K562 (cell line): ENCODE measurements at regions not wholly inside any gene's neighbourhood (a gene's known extent, or its start where the extent isn't known, plus 50 kb on each side); places are given as distances from the start of the nearest gene placed in this dataset.

Experiments used
- ATAC-seq: fragments of 200-7000 bp; cut with Tn5 transposase; 3 replicates; pipeline ENCODE4 v1.9.1; 2020; ENCODE audit warnings: moderate library complexity
- BruUV-seq: library from RNA; stranded (reverse); fragments of 400-500 nt; replicated peaks from 2 replicates; lab custom pipeline; 2021; lab: Mats Ljungman, UMichigan
- CTCF ChIA-PET: fragments of 300-600 bp; formaldehyde crosslinking; extraction: SDS; loops from one replicate; lab custom pipeline; 2021; ENCODE audit warnings: low intra/inter-chr PET ratio; lab: Yijun Ruan, JAX
- POLR2A ChIA-PET: fragments of 300-600, 350-650 bp; sonication (Branson Sonifier 250); formaldehyde crosslinking; extraction: SDS; loops from one replicate; lab custom pipeline; 2021; ENCODE audit warnings: antibody characterized with exemption, inconsistent platforms; lab: Yijun Ruan, JAX
- DNase-seq, 4 experiments: peaks; one replicate each; pipeline versions ENCODE4 v3.0.0 to v3.0.0-alpha.2; 2011 to 2018; ENCODE audit warnings: low spot score in 3 of 4, mixed read lengths in 3 of 4; ENCODE audit errors: extremely low read depth in 1 of 4
- FAIRE-seq: peaks from 2 replicates; lab custom pipeline; 2011; peaks lifted over from hg19 to GRCh38; lab: Jason Lieb, UNC
- H2AFZ ChIP-seq: 2 replicates; pipeline ENCODE4 v1.6.0; 2011; ENCODE audit warnings: low read depth, low read length, control low read depth, inconsistent platforms
- H3K27ac ChIP-seq: fragments of 200-600 bp; 3 replicates; pipeline ENCODE4 v1.8.0; 2011; ENCODE audit warnings: low read depth, mild to moderate bottlenecking, control low read depth, inconsistent platforms, low read length, moderate library complexity, mixed read lengths; ENCODE audit errors: extremely low read depth
- H3K27me3 ChIP-seq, 2 experiments: fragments of 300-600 bp in 1 of 2; 2 replicates in 1 of 2; 3 replicates in 1 of 2; pipeline versions ENCODE4 v1.6.0 to v1.8.0; 2011; ENCODE audit warnings: inconsistent platforms in 2 of 2, low read length in 2 of 2, mild to moderate bottlenecking in 1 of 2, mixed read lengths in 1 of 2, moderate library complexity in 1 of 2; ENCODE audit not compliant: control insufficient read depth in 2 of 2, insufficient read depth in 2 of 2
- H3K36me3 ChIP-seq: fragments of 300-600 bp; 3 replicates; pipeline ENCODE4 v1.8.0; 2011; ENCODE audit warnings: mild to moderate bottlenecking, low read length, inconsistent platforms; ENCODE audit not compliant: control insufficient read depth, insufficient read depth
- H3K4me1 ChIP-seq, 2 experiments: fragments of 200-600 bp in 1 of 2; replicated peaks in 1 of 2; 2 replicates in 1 of 2; 3 replicates in 1 of 2; pipeline versions ENCODE4 v1.5.1 to v1.8.0; 2011; ENCODE audit warnings: inconsistent platforms in 2 of 2, low read length in 2 of 2, mild to moderate bottlenecking in 1 of 2, mixed read lengths in 1 of 2, moderate library complexity in 1 of 2; ENCODE audit not compliant: control insufficient read depth in 2 of 2, insufficient read depth in 2 of 2
- H3K4me2 ChIP-seq: 2 replicates; pipeline ENCODE4 v1.6.1; 2011; ENCODE audit warnings: low read length, control low read depth, inconsistent platforms, mixed read lengths; ENCODE audit not compliant: insufficient read depth
- H3K4me3 ChIP-seq: fragments of 200-600 bp; sonication (generic), shearing (Covaris generic); 2 replicates; pipeline ENCODE4 v1.5.1; 2016; ENCODE audit warnings: control low read depth, inconsistent platforms
- H3K79me2 ChIP-seq: fragments of 200-600 bp; 3 replicates; pipeline ENCODE4 v1.8.0; 2011; ENCODE audit warnings: low read length, inconsistent platforms; ENCODE audit not compliant: control insufficient read depth, insufficient read depth
- H3K9ac ChIP-seq, 2 experiments: 2 replicates each; pipeline versions ENCODE4 v1.6.0 to v1.6.1; 2011; ENCODE audit warnings: low read depth in 2 of 2, low read length in 2 of 2, control low read depth in 1 of 2, inconsistent platforms in 1 of 2, mild to moderate bottlenecking in 1 of 2, mixed read lengths in 1 of 2; ENCODE audit not compliant: insufficient read depth in 1 of 2
- H3K9me1 ChIP-seq: one replicate; pipeline ENCODE4 v1.6.0; 2011; ENCODE audit warnings: inconsistent platforms, mild to moderate bottlenecking, low read length, moderate library complexity; ENCODE audit not compliant: control insufficient read depth, insufficient read depth
- H3K9me3 ChIP-seq: replicated peaks from 2 replicates; pipeline ENCODE4 v1.5.1; 2011; ENCODE audit warnings: low read depth, low read length, inconsistent platforms; ENCODE audit not compliant: control insufficient read depth, insufficient read depth
- H4K20me1 ChIP-seq: replicated peaks from 2 replicates; pipeline ENCODE4 v1.6.1; 2011; ENCODE audit warnings: low read length, inconsistent platforms, mixed read lengths; ENCODE audit not compliant: control insufficient read depth, insufficient read depth
- BCL6 ChIP-seq: fragments of 250-450 bp; sonication (Bioruptor Pico); IDR thresholded peaks from 2 replicates; pipeline ENCODE4 v1.4.0; 2020
- DNMT1 ChIP-seq: fragments of 450-650 bp; IDR thresholded peaks from 2 replicates; pipeline ENCODE4 v1.6.1; 2016; ENCODE audit warnings: antibody characterized with exemption, mild to moderate bottlenecking
- ETS1 ChIP-seq: conservative IDR thresholded peaks from 2 replicates; pipeline ENCODE4 v1.6.1; 2011; ENCODE audit warnings: low read depth, mild to moderate bottlenecking, low read length; ENCODE audit not compliant: control insufficient read depth
- GTF2A2 ChIP-seq: IDR thresholded peaks from 2 replicates; pipeline ENCODE4 v1.6.1; 2016; ENCODE audit warnings: mild to moderate bottlenecking, missing genetic modification characterization, missing compliant biosample characterization
- GTF2E2 ChIP-seq: fragments of 200-800 bp; sonication (Bioruptor generic); IDR thresholded peaks from 2 replicates; pipeline ENCODE4 v1.6.1; 2016; ENCODE audit warnings: missing genetic modification characterization, missing compliant biosample characterization
- HNRNPL ChIP-seq: fragments of 200-400 bp; formaldehyde crosslinking; IDR thresholded peaks from 2 replicates; pipeline ENCODE4 v1.6.1; 2017; ENCODE audit warnings: low read depth, mild to moderate bottlenecking, low read length
- IRF2 ChIP-seq: sonication (generic); formaldehyde crosslinking; IDR thresholded peaks from 2 replicates; pipeline ENCODE4 v1.8.1; 2022; ENCODE audit warnings: mild to moderate bottlenecking, missing genetic modification reagents
- MEIS2 ChIP-seq: fragments of 450-650 bp; IDR thresholded peaks from 2 replicates; pipeline ENCODE4 v1.6.1; 2014; ENCODE audit warnings: mild to moderate bottlenecking; ENCODE audit not compliant: partially characterized antibody
- PRMT5 ChIP-seq: sonication (generic); formaldehyde crosslinking; IDR thresholded peaks from 2 replicates; pipeline ENCODE4 v1.5.0; 2020; ENCODE audit warnings: missing genetic modification reagents
- SNAPC5 ChIP-seq: fragments of 250-450 bp; sonication (Bioruptor Pico); IDR thresholded peaks from 2 replicates; pipeline ENCODE4 v1.8.0; 2021; ENCODE audit warnings: moderate library complexity, mild to moderate bottlenecking, inconsistent platforms
- TAF7 ChIP-seq: fragments of 450-650 bp; IDR thresholded peaks from 2 replicates; pipeline ENCODE4 v1.6.1; 2016; ENCODE audit warnings: missing genetic modification characterization, missing compliant biosample characterization
- TARDBP ChIP-seq: fragments of 450-650 bp; IDR thresholded peaks from 2 replicates; pipeline ENCODE4 v1.6.1; 2016
- THAP7 ChIP-seq: fragments of 250-450 bp; sonication (Bioruptor Pico); IDR thresholded peaks from 2 replicates; pipeline ENCODE4 v1.5.0; 2021
- TSHZ1 ChIP-seq: fragments of 250-450 bp; sonication (Bioruptor Pico); IDR thresholded peaks from 2 replicates; pipeline ENCODE4 v1.4.0; 2020; ENCODE audit warnings: mild to moderate bottlenecking, moderate library complexity
- WGBS: fragments of 100-300 bp; shearing (Covaris generic); methylation state at CpG from one replicate; pipeline ENCODE4 v1.1.6; 2016; ENCODE audit warnings: low coverage, mixed read lengths; ENCODE audit not compliant: insufficient coverage; ENCODE audit errors: missing lambda C conversion rate; 5-methylcytosine and 5-hydroxymethylcytosine counted together
- in situ Hi-C: fragments of 300-500 bp; cut with MboI; formaldehyde crosslinking; loops from 4 replicates; pipeline ENCODE4 v1.15.0; 2018; ENCODE audit warnings: inconsistent platforms, mixed read lengths
- intact Hi-C: fragments of 100-400 bp; cut with micrococcal nuclease; formaldehyde crosslinking; loops from 2 replicates; pipeline ENCODE4 v1.14.2; 2022

- no peaks in the 10 kb centered on the region for H3K9me3 ChIP-seq
- ChIA-PET CTCF (no interaction called here), POLR2A (no interaction called here)
- WGBS: 2% methylated on average over 3 of the region's 4 CpGs
- H2AFZ ChIP-seq: no peak overlapping the region
- no peak overlapping the region for H3K9ac ChIP-seq
- FAIRE-seq (no peak), DNase-seq (no peak), ATAC-seq (no peak)
- H3K36me3 ChIP-seq: no peaks in the 10 kb centered on the region
- no peaks in the 10 kb centered on the region for H3K9me1 ChIP-seq
- no peaks in the 10 kb centered on the region for H4K20me1 ChIP-seq
- BruUV-seq: no TSS peak
- no peak overlapping the region for H3K4me3 ChIP-seq
- in situ Hi-C loops: no loop called here
- no peaks in the 10 kb centered on the region for H3K27me3 ChIP-seq
- H3K79me2 ChIP-seq: no peaks in the 10 kb centered on the region
- H3K27ac ChIP-seq: no peak overlapping the region
- TF ChIP-seq ETS1: no peak
- TF ChIP-seq HNRNPL: no peak
- no peak for TF ChIP-seq TAF7 (tag)
- no peak for TF ChIP-seq PRMT5 (CRISPR knock-in tag)
- TF ChIP-seq TSHZ1 (CRISPR knock-in tag): no peak
- TF ChIP-seq GTF2E2: no peak
- TF ChIP-seq SNAPC5 (CRISPR knock-in tag): no peak
- no peak for TF ChIP-seq GTF2A2 (tag)
- no peak for TF ChIP-seq DNMT1
- no peak for TF ChIP-seq TARDBP
- no peak for TF ChIP-seq BCL6 (CRISPR knock-in tag)
- TF ChIP-seq IRF2 (CRISPR knock-in tag): no peak
- no peak for TF ChIP-seq THAP7 (CRISPR knock-in tag)
- TF ChIP-seq MEIS2: no peak
- no peaks in the 10 kb centered on the region for H3K4me1 ChIP-seq
- intact Hi-C loops: no loop called here
- no peak overlapping the region for H3K4me2 ChIP-seq
These were observed 155.8 kb downstream of the TMCO5A start for GRCh38 chr15:38090223-38090622.
